NCI-H345 (cell line): ENCODE measurements at regions not wholly inside any gene's neighbourhood (a gene's known extent, or its start where the extent isn't known, plus 50 kb on each side); places are given as distances from the start of the nearest gene placed in this dataset.
"Not testable (repeated sequence)": the region's sequence is repeated elsewhere in the genome, so short reads cannot be mapped to it uniquely, and the experiment has no call there.

ENCODE experiments used
- DNase-seq: peaks from one replicate; lab custom pipeline; 2025; lab: John Stamatoyannopoulos, UW

GRCh38 chr4:79850626-79851025, 222.4 kb downstream of the ANTXR2 start:
- DNase-seq: no peak

DNA sequence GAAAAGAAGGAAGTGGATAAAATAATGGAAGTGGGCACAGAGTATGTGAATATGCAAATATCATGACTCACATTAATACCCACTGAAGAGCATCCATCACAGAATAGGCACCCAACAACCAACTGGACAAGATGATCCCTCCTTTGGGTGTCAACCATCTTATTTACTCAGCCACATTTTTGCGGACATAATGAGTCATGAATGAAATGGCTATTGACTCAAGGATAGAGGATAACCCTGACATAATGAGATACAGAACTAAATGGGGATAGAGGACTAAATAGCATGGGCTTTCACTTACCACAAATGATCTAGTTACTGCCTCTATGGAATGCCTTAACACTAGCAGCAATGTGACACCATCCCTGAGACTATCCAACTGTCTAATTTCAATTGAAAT, 224.7 kb downstream of the ANTXR2 start:
- DNase-seq: no peak

GRCh38 chr4:79847411-79847810, 225.6 kb downstream of the ANTXR2 start:
- no peak for DNase-seq

GRCh38 chr4:79842162-79842561, 230.9 kb downstream of the ANTXR2 start:
- no peak for DNase-seq

GRCh38 chr4:79833857-79834256, 239.2 kb downstream of the ANTXR2 start:
- no peak for DNase-seq

GRCh38 chr4:79831701-79832514, 241.1 kb downstream of the ANTXR2 start:
- DNase-seq: no peak

GRCh38 chr4:79831119-79831528, 241.9 kb downstream of the ANTXR2 start:
- no peak for DNase-seq

DNA sequence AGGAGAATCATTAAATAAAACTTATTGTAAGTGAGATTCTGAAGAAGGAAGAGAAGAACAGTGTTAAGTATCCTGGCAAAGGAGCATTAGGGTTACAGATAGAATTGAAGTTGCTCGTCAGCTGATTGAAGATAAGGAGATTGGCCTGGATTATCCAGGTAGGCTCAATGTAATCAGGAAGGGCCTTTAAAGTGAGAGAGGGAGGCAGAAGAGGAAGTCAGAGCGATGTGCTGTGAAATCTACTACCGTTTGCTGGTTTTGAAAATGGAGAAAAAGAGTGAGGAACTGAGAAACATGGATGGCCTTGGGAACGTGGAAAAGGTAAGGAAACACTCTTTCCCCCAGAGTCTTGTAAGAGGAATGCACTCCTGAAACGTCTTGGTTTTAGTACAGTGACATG, 245.7 kb downstream of the ANTXR2 start:
- no peak for DNase-seq

DNA sequence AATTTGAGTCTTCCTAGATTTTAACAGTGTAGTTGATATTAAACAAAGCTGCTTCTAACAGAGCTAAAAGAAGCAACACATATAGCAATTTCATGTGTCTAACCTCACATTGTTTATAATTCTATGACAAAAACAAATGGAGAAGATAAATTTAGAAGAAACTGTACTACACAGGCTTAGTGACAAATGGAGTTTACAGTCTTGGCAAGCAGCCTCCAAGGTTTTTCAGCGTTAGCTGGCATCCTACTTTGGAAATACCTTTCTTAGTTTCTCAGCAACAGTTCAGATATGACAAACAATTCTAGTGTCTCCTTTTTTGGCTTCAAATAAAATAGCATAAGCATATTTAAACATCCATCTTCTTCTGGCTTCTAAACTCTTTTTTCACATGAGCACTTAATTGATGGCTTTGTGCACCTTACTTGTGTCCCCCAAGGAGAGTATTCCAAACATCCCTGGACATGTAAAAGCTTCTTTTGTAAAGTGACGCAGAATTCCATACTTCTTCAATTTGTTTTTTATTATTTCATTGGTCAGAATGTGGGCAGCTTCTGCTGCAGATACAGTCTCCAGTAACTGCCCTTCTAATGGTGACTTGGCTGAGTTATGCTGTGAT, 249.8 kb downstream of the ANTXR2 start:
- DNase-seq: no peak

DNA sequence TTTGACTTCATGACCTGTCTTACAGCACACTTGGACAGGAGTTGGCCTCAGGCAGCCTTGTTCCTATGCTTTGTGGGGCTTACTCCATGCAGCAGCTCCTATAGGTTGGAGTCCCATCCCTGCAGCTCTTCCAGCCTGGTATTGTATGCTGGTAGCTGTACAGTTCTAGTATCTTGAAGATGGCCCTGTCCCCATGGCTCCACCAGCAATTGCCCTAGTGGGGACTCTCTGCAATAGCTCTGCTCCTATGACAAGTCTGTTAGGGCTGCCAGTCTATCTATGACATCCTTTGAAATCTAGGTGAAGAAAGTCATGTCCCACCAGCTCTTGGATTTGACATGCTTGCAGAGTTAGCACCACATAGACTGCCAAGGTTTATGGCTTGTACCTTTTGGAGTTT, 252.6 kb downstream of the ANTXR2 start:
- no peak for DNase-seq

DNA sequence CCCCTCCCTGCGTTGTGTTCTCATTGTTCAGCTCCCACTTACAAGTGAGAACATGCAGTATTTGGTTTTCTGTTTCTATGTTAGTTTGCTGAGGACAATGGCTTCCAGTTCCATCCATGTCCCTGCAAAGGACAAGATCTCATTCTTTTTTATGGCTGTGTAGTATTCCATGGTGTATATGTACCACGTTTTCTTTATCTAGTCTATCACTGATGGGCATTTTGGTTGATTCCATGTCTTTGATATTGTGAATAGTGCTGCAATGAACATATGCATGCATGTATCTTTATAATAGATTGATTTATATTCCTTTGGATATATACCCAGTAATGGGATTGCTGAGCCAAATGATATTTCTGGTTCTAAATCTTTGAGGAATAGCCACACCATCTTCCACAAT, 265.1 kb downstream of the ANTXR2 start:
- DNase-seq: not testable (repeated sequence)

DNA sequence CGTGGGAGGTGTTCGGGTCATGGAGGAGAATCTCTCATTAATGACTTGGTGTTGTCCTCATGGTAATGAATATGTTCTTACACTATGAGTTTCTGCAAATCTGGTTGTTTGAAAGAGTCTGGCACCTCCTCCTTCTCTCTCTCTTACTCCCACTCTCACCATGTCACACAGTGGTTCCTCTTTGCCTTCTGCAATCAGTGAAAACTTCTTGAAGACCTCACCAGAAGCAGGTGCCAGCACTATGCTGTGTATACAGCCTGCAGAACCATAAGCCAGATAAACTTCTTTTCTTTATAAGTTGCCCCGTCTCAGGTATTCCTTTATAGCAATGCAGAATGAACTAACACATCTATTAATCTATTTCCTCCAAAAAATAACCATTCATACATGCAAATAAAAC, 275.0 kb downstream of the ANTXR2 start:
- DNase-seq: no peak

GRCh38 chr4:79796948-79797347, 276.1 kb downstream of the ANTXR2 start:
- DNase-seq: no peak

- no peak for DNase-seq
Observed at GRCh38 chr4:79788884-79789283, 284.1 kb downstream of the ANTXR2 start.

DNA sequence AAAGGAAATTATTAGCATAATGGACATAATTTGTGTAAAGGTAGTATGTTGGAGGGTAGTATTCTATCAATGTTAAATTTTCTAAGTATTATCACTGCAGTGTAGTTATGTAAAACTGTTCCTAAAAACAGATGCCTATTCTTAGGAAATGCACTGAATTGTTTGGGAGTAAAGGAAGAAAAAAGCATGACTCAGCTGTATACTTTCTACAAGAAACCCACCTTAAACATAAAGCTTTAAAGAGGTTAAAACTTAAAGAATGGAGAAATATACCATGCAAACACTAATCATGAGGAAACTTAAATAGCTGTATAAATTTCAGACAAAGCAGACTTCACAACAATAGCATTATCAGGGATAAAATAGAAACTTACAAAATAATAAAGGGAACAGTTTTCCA, 292.9 kb downstream of the ANTXR2 start:
- no peak for DNase-seq

- no peak for DNase-seq
Observed at GRCh38 chr4:79772510-79772909, 300.5 kb downstream of the ANTXR2 start.

GRCh38 chr4:79764120-79764519, 308.9 kb downstream of the ANTXR2 start:
- no peak for DNase-seq

- no peak for DNase-seq
Observed at GRCh38 chr4:79763486-79764075, 309.4 kb downstream of the ANTXR2 start.

- DNase-seq: no peak
Observed at GRCh38 chr4:79759793-79760192, 313.2 kb downstream of the ANTXR2 start.

- DNase-seq: no peak
Observed at GRCh38 chr4:79757600-79757999, 315.4 kb downstream of the ANTXR2 start.

GRCh38 chr4:79756140-79756895, 316.7 kb downstream of the ANTXR2 start:
- DNase-seq: no peak

DNA sequence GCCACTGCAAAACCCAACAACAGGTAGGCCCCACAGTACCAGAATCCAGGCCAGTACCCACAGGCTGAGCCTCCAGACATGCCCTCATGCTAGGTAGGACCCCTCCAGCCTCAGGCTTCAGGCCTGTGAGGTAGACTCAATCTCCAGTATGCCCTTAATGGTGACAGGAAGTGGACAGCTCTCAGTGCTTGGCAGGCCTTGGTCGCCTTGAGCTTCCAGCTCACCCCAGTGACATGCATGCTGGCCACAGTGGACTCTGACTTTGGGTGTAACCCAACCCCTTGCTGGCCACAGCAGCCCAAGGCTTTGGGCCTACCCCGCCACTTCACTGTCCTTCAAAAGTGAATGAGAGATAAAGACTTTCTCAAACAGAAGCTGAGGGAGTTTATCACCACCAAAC, 324.2 kb downstream of the ANTXR2 start:
- DNase-seq: no peak

DNA sequence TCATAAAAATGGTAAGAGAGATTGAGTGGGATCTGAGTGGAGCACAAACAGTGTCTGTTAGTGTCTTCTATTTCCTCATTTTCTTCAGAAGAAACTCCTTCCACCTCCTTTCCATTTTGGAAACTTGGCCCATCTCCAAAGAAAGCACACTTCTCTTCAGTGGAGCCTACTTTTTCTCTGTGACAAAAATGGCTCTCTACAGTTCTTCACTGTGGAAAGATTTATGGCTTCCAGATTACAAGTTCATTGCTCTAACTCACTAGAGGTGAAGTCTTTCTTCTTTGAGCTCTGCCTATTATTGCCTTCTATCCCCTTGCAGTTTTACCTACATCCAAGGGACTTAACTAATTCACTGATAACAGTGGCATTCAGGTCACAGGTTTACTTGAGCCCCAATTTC, 325.8 kb downstream of the ANTXR2 start:
- no peak for DNase-seq
